ENCODE measurements at regions not wholly inside any gene's neighbourhood (a gene's known extent, or its start where the extent isn't known, plus 50 kb on each side); places are given as distances from the start of the nearest gene placed in this dataset.
A peak's percentile ranks its signal among the peaks of the same experiment; 100 is the strongest.

DNA sequence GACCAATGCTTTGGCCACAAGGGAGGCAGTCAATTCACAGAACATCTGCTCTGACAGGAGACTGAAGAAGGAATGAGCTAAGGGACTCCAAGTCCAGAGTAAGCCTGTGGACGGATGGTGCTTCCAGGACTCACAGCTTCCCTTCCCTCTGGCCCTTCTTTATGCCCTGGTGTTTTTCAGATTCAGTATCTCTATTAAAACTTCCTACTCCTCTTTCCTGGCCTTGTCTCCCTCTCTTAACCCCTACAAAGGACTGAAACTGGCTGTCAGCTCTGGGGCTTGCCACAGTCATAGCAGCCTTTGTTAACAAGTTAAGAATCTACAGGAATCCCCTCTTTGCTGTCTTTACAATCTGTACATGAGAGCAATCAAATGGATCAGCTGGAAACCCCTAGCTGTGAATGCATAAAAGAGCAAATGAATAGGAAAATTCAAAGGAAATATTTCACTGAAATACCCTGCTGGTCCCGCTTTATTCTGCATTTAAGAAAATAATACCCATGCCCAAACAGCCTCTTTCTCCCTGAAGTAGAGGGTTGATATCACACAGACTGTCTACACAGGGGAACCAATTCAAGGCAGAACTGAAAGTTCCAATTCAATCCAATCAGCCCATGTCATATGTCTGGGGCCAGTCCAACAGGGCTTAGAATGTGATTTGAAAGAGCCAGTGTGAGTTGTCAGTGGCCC is 192.3 kb downstream of the MZT1 start:
- no peak for DNase-seq

DNA sequence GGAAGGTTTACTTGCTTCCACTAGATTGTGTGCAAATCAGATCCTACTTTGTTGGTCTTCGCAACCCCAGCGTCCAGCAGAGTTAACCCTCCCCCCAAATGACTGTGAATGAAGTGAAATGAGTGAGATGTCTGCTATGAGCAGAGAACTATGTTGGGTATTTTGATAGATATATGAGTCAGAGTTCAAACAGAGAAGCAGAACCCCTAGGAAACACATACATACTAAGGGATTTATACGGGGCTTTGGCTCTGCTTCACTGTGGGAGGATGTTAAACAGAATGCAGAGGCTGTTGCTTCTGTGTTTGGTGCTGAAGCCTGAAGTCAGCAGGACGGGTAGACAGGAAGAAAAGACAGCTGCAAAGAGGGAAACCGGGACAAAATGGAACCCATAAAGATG is 197.0 kb downstream of the MZT1 start:
- no peak for DNase-seq

DNA sequence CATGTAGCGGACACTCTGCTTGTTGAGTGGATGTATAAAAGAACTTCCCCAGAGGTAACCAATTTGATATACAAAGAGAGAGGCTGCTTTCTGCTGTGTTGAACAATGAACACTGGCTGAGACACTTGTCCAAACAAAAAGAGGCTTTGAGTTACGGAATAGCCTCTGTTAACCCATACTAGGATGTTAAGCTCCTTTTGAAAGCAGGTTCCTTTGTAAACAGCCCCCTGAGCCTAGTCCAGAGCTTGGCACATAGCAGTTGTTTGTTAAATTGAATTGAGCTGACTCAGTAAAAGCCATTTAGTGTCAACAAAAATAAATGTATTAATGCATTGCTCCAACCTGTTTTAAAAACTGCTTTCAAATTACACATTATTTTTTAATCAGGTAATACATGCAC is 200.1 kb downstream of the MZT1 start:
- DNase-seq: no peak

DNA sequence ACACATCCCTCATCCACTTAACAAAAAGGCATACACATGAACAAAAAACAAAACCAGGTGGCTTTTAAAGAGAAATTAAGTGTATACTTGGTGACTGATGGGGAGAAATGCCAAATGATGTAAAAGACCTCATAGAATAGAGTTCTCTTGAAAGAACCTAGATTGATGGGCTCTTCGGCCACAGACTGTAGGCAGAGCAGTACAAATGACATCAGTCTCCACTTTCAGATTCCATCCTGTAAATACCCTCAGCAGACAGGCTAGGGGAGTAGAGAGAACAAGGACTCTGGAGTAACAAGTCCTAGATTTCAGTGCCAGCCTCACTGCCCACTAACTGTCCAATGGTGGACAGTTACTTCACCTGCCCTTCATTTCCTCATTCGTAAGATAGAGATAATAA is 203.8 kb downstream of the MZT1 start:
- no peak for DNase-seq

DNA sequence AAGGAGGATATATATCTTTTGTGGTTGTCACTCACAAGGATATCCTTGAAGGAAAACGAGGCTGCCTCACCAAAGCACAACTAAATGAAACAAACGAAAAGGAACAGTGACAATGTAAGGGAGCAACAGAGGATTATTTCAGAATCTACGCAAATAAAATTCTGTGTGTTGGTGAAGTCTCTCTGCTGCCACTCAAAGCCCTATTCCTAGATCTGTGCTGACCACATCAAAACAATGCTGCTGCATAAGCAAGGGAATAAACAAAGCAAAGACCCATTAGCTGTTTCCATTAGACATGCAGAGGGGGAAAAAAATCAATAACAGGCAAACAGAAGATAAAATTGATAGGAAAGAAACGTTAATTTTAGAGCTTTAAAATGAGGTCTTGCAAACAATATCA is 204.4 kb downstream of the MZT1 start:
- DNase-seq: no peak

DNA sequence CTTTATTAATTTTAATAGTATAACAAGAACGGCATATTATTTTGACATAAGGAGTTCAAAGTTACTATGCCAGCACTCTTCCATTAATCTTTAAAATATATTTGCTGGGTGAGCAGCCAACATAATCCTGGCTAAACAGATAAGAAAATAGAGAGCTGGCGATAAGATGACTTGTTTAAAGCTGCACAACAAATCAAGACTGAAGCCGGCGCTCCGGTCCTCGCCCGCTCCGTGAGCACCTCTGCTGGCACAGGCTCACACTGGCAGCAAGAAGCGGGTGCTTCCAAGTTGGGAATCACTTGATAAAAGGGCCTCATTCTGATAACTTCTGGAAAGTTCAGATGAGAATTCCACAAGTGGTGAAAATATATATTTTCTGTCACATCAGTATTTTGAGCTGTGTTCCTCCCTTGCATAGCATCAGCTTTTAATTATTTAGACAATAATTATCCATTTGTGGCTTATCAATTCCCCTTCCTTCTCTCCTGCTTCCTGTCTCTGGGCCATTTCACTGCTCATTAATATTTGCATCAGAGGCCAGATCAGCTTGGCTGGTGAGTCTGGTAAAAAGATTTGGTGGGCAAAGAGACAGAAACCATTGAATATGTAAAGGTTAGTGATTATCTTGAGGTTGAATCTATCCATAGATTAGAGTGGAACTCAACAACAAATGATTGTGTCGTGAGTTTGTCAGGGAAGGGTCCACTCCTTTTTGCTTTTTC is 205.3 kb downstream of the MZT1 start:
- DNase-seq: no peak

DNA sequence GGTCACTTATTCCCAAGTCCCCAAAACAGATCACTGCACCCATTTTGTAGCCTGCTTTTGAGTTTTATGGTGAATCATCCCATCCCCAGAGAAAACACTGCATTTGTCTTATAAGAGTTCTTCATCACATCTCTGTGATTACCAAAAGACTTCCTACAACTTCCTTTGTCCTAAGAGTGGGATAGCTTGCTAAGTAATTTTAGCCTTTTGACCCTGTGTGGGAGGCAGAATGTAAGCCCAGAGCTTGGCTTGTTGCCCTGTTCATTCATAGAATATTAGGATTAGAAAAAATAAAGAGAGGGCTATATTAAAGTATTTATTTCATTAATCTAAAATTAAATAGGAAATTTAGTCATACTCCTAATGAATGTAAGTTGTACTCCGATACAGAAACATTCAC is 213.3 kb downstream of the MZT1 start:
- DNase-seq: no peak

DNA sequence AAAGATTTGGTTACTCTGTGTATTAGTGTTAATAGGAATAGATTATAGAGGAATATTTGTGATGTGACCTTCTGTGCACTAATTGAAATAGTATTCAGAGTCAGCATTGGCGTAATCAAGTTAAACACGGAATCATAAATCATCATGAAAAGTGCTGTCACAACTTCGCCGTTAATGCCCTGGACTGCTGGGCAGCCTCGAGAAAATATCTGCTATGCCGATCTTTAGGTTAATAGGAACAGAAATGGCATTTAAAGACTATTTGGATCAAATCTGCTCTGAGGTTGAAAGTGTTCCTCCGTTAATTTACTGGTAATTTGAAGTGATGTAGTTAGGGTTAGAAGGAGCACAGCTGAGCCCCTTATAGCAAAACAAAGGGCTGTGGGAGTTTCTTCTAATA is 219.0 kb downstream of the MZT1 start:
- DNase-seq: no peak

DNA sequence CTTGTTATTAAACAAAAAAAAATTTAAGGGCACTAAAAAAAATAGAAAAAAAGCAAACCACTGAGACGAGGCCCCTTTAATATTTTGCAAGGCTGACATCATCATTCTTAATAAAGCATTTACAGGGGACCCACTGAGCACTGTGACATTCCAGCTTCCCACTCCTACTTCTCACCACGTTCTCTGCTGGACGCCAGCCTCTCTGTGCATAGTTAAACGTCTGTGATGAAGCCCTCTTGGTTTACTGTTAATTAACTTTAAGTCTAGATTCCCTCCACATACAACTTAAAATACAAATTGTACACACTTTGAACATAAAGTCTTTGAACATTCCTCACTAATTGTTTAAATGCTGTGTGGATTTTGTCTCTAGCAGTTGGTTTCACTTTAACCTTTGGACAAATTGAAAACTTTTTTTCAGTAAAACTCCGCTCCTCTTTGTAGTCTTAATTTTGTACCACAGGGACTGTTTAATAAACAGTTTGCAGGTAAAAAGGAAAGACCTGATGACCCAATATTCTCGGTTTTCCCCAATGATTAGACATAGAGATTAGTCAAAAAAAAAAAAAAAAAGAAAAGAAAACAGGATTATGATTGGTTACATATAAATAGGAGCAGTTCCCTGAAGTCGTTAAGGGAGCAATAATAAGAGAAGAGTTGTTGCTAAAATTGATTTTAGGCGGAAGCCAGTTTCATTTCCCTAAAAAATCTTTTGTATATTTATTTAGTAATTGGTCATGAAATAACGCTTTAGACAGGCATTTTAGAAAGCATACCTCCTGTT is 219.8 kb downstream of the MZT1 start:
- no peak for DNase-seq

DNA sequence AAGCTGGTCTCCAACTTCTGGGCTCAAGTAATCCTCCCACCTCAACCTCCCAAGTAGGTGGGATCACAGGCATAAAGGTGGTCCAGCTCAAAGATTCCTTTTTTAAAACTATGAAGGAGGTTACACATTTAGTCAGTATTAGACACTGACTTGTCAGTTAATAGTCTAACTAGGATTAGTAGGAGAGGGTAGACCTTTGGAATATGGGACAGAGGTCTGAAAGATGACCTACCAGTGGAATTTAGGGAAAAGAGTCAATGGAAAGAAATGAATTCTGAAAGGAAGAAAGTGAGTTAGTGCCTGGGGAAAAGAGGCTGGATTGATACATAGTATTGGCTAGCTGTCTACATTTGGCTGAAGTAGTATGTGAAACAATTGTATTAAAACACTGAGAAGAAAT is 220.7 kb downstream of the MZT1 start:
- no peak for DNase-seq

DNA sequence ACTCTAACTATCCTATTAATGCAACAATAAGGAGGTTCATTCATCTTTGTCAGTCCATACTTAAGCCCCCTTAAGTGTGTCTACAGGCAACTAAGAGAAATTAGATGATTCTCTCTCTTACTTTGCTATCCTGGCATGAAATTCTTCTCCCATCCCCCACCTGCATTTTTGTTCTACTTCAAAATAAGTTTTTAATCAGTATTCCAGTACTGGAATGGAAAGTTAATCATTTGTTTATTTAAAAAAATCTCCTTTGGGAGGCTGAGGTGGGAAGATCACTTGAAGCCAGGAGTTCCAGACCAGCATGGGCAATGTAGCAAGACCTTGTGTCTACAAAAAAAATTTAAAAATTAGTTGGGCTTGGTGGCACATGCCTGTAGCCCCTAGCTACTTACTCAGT is 222.1 kb downstream of the MZT1 start:
- DNase-seq: no peak

DNA sequence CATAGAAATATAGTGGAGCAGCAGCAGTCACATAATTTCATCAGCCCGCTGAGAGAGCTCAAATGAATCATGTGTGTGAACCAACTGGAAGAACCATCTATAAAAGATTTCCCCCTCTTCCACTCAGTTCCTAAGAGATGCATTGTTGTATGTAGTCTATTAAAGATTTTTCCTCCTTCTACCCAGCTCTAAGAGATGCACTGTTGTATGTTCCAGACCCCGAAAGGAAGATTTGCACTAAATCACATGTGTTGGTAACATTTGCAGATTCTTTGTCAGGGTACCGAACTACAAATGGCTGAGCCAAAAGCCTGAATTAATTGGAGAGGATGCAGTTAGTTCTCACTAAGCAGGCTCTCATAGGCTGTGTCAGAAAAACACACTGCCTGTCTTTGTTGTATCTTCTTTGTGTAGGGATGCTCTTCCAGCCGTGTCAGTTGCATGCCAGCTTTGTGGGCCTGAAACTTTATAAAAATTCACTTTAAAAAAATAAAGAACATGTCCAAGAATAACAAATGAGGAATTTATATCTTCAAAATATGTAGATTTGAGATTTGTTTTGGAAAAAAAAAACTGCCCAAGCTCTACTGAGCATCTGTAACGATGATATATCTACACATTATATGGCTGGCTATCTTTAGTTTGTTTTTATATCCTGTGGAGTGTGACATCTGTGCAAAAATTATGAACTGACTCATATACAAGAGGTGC is 223.1 kb downstream of the MZT1 start:
- DNase-seq: peak in 6 of 58 donors; percentile 1 to 7 (median 5)

DNA sequence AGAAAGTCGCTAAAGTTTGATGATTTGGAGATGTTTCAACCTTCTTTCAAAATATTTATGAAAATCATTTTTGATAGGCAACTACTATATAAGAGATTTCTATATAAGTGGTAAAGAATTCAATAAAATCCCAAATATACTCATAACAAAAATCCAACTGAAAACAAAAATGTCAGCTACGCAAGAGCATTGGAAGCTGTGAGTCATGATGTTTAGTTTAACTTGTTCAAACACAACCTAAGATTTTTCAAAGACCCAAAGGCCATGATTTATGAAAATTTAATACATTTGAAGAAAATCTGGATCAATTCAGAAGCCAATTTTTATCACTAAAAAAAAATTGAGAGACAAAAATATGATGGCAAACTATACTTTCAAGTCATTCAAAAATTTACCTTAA is 226.6 kb downstream of the MZT1 start:
- DNase-seq: no peak

DNA sequence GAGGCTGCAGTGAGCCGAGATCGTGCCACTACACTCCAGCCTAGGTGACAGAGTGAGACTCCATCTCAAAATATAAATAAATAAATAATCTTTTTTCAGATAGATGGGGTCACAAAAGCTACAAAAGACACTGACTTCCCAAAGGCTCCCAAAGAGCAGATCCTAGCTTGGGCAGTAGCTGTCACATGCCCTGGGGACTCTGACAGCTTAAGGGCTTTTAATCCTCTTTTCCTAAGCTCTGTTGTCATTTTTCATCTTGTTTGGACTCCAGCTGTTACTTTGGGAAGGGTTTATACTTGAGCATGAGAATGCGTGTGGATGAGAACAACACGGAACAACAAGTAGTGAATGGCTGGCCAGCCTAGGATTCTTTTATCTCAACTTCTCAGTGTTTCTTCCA is 231.7 kb downstream of the MZT1 start:
- DNase-seq: no peak

DNA sequence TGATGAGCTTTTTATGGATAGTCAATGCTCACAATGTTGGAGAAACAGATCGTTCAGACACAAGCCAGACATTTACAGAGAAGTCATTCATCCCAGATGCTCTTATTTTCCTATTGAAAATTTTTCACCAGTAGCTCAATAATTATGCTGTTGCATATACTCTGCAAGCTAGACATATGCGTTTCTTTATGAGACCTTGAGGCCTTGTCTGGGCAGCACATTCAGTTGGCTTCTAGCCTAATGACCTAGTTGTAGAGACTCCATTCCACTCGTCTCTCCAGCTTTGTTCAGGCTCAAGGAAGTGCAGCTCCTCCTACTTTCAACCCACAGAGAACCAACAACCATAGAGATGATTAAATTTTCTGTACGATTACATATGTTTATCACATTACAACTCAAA is 237.7 kb downstream of the MZT1 start:
- no peak for DNase-seq

DNA sequence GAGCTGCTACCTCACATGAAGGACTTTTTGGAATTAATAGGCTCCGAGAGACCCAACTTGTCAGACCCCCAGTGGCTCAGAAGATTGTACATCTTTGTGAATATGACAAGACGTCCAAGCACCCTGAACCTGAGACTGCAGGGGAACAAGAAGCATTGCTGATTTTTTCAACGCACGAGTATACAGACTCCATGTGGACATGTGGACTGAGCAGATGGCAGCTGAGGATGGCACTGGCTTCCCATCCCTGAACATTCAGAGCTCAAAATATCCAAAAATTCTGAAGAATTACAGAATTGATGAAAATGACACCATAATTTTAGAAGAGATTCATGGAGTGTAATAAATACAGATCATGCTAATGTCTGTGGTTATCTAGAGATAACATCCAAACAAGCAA is 254.1 kb downstream of the MZT1 start:
- DNase-seq: peak in 16 of 58 donors; percentile 1 to 37 (median 8)

DNA sequence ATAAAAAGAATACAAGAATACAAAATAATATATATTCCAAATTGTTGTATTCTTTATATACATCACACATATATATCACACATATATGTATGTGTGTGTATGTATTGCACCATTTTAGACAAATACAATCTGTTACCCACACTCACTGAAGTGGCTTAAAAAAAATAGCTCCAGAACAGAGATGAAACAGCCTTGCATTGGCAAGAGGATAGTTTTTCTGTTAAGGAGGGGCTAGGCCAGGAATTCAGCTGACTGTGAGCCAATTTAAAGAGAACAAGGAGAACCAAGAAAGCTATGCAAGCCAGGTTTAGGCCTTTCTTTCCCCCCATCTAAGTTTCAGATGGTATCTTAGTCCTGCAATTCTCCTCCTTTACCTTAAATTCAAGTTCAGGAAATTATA is 257.5 kb downstream of the MZT1 start:
- peak in 1 of 58 donors; percentile 2 for DNase-seq

DNA sequence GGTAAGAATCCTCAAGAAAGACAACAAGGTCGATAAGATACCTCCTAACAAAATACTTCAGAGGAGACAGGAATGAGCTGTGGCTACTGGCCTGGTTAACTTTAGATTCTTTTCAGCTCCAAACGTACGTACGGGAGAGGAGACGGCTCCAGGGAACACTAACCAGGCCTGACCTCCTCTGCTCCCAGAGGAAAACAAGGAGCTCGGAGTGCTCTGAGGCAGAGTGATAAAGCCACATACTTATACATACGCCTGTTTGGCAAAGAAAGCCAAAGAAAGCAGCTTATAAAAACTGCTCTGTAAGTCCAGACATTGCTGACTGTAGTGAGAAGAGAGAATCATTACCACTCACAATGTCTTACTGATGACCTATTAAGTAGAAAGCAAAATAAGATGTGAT is 263.9 kb downstream of the MZT1 start:
- DNase-seq: no peak

DNA sequence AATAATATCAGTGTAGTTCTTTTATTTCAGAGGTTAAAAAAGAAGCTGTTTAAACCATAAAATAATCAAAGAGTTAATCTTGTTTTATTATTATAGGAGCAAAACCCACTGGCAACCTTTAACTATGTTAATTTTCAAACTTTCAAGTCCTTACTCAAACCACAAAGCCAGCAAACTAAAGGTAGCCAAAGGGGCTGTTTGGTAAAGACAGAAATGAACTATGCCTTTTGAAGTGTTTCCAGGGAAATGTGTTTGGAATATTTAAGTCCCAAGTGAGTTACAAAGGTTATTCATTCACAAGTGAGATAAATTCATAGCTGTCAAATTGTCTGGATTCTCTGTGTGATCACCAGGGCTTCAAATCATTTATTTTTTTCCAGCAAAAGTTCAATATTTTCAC is 264.7 kb downstream of the MZT1 start:
- no peak for DNase-seq

DNA sequence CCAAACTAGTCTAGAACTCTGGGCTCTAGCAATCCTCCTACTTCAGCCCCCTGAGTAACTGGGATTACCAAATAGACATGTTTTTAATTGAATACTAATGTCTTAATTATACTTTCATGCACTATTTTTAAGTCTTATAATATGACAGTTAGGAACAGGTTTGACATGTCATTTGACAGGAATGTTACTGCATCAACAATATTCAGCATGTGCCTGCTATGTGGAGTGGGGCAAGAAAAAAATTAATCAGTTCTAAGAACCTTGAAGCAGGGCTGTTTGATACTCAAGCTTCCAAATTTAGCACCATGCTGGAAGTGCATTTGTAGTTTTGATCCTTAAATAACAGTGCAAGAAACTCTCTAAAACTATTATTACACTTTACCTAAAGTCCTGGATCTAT is 265.3 kb downstream of the MZT1 start:
- DNase-seq: no peak

DNA sequence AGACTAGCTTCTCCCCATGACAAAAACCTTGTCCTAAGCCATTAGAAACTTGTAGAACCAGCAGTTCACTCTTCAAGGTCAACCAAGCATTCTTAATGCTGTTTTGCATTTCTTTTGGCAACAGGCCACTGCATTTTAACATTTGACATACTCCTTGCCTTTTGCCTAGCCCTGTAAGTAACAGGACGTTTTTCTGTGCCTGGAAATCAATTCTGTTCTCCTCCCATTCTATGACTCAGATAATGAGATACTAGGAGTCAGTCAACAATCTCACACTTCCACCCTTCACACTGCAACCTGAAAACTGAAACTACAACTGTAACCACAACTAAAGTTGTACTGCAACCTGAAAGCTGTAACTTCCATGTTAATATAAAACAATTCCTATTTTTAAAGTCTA is 268.7 kb downstream of the MZT1 start:
- no peak for DNase-seq

DNA sequence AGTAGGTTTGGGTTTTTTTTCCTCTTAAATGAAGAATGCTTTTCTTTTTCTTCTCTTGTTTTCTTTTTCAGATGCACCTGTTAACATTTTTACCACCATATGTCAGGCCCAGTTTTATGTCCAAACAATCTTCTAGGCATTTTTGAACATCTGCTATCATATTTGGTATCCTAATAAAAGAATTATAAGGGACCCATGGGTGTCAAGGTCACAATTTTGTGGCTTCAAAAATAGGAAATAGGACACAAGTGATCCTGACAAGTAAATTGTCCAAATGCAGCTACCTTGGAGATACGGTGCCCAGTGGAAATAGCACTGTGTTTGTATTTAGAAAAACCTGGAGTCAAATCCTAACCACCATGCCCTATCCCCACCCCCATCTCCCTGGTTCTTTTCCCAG is 270.3 kb downstream of the MZT1 start:
- DNase-seq: no peak
